Mesenchymal stem cell (in vitro differentiated cells and primary cell): ENCODE measurements at regions not wholly inside any gene's neighbourhood (a gene's known extent, or its start where the extent isn't known, plus 50 kb on each side); places are given as distances from the start of the nearest gene placed in this dataset.

Experiments used
- DNase-seq: peaks from one replicate; pipeline ENCODE4 v3.0.0-alpha.2; 2013
- H2AFZ ChIP-seq: one replicate; pipeline ENCODE4 v1.6.1; 2013; ENCODE audit warnings: low read depth, mild to moderate bottlenecking, control low read depth, inconsistent platforms, low read length, moderate library complexity
- H2AK5ac ChIP-seq: 2 replicates; pipeline ENCODE4 v1.6.1; 2013; ENCODE audit warnings: low read length, moderate library complexity, mild to moderate bottlenecking, inconsistent platforms; ENCODE audit not compliant: severe bottlenecking
- H2BK120ac ChIP-seq: one replicate; pipeline ENCODE4 v1.6.1; 2013; ENCODE audit warnings: low read depth, mild to moderate bottlenecking, inconsistent platforms, low read length, moderate library complexity
- H2BK12ac ChIP-seq, 2 experiments: one replicate each; pipeline ENCODE4 v1.6.1; 2013; ENCODE audit warnings: inconsistent platforms in 2 of 2, low read length in 2 of 2, mild to moderate bottlenecking in 2 of 2, moderate library complexity in 2 of 2, control low read depth in 1 of 2
- H2BK15ac ChIP-seq: one replicate; pipeline ENCODE4 v1.6.1; 2013; ENCODE audit warnings: mild to moderate bottlenecking, low read depth, inconsistent platforms; ENCODE audit not compliant: poor library complexity, severe bottlenecking
- H2BK5ac ChIP-seq: 2 replicates; pipeline ENCODE4 v1.6.1; 2013; ENCODE audit warnings: low read depth, mild to moderate bottlenecking, low read length, control low read depth, inconsistent platforms; ENCODE audit not compliant: poor library complexity, severe bottlenecking
- H3K14ac ChIP-seq, 2 experiments: one replicate each; pipeline ENCODE4 v1.6.1; 2013; ENCODE audit warnings: inconsistent platforms in 2 of 2, low read length in 2 of 2, control low read depth in 1 of 2, mild to moderate bottlenecking in 1 of 2, moderate library complexity in 1 of 2
- H3K18ac ChIP-seq, 2 experiments: one replicate each; pipeline ENCODE4 v1.6.1; 2013; ENCODE audit warnings: inconsistent platforms in 2 of 2, low read length in 2 of 2, control low read depth in 1 of 2, low read depth in 1 of 2, mild to moderate bottlenecking in 1 of 2
- H3K23ac ChIP-seq, 2 experiments: one replicate each; pipeline ENCODE4 v1.6.1; 2013; ENCODE audit warnings: inconsistent platforms in 2 of 2, low read length in 2 of 2, mild to moderate bottlenecking in 2 of 2, moderate library complexity in 2 of 2, control low read depth in 1 of 2
- H3K27ac ChIP-seq: 2 replicates; pipeline ENCODE4 v1.5.1; 2013; ENCODE audit warnings: mild to moderate bottlenecking, moderate library complexity, low read length, control low read depth, inconsistent platforms; ENCODE audit not compliant: poor library complexity, severe bottlenecking
- H3K27me3 ChIP-seq, 2 experiments: 2 replicates each; pipeline versions ENCODE4 v1.6.1 to v1.7.0; 2013; ENCODE audit warnings: low read length in 2 of 2, mild to moderate bottlenecking in 2 of 2, moderate library complexity in 2 of 2, control low read depth in 1 of 2, inconsistent platforms in 1 of 2; ENCODE audit not compliant: control insufficient read depth in 1 of 2, insufficient read depth in 1 of 2
- H3K36me3 ChIP-seq, 2 experiments: 2 replicates each; pipeline versions ENCODE4 v1.6.1 to v1.7.0; 2013; ENCODE audit warnings: low read length in 2 of 2, control low read depth in 1 of 2, inconsistent platforms in 1 of 2, low read depth in 1 of 2, mild to moderate bottlenecking in 1 of 2; ENCODE audit not compliant: insufficient read depth in 2 of 2, control insufficient read depth in 1 of 2
- H3K4ac ChIP-seq, 2 experiments: one replicate each; pipeline ENCODE4 v1.6.1; 2013; ENCODE audit warnings: inconsistent platforms in 2 of 2, low read length in 2 of 2, mild to moderate bottlenecking in 2 of 2, moderate library complexity in 2 of 2, control low read depth in 1 of 2, low read depth in 1 of 2
- H3K4me1 ChIP-seq: 2 replicates; pipeline ENCODE4 v1.6.1; 2013; ENCODE audit warnings: low read depth, low read length, control low read depth; ENCODE audit not compliant: control insufficient read depth, insufficient read depth
- H3K4me2 ChIP-seq: 2 replicates; pipeline ENCODE4 v1.6.1; 2013; ENCODE audit warnings: low read length, mild to moderate bottlenecking, inconsistent platforms; ENCODE audit not compliant: poor library complexity, severe bottlenecking
- H3K4me3 ChIP-seq, 2 experiments: 2 replicates each; pipeline versions ENCODE4 v1.5.1 to v1.7.0; 2013; ENCODE audit warnings: low read length in 2 of 2, mild to moderate bottlenecking in 2 of 2, control low read depth in 1 of 2, low read depth in 1 of 2; ENCODE audit not compliant: insufficient read depth in 1 of 2
- H3K79me1 ChIP-seq: replicated peaks from 2 replicates; pipeline ENCODE4 v1.6.1; 2013; ENCODE audit warnings: mild to moderate bottlenecking, control low read depth, low read length, inconsistent platforms; ENCODE audit not compliant: poor library complexity, severe bottlenecking
- H3K9ac ChIP-seq: 2 replicates; pipeline ENCODE4 v1.7.0; 2013; ENCODE audit warnings: mild to moderate bottlenecking, low read length, moderate library complexity
- H3K9me3 ChIP-seq: 2 replicates; pipeline ENCODE4 v1.7.0; 2013; ENCODE audit warnings: mild to moderate bottlenecking, low read length; ENCODE audit not compliant: control insufficient read depth
- H4K8ac ChIP-seq: one replicate; pipeline ENCODE4 v1.6.1; 2013; ENCODE audit warnings: inconsistent platforms, mild to moderate bottlenecking, low read length, moderate library complexity
- H4K91ac ChIP-seq: one replicate; pipeline ENCODE4 v1.6.1; 2013; ENCODE audit warnings: mild to moderate bottlenecking, low read length, inconsistent platforms
- WGBS: methylation state at CpG from one replicate; pipeline ENCODE4 v1.1.7; 2013; ENCODE audit warnings: mixed read lengths; 5-methylcytosine and 5-hydroxymethylcytosine counted together

DNA sequence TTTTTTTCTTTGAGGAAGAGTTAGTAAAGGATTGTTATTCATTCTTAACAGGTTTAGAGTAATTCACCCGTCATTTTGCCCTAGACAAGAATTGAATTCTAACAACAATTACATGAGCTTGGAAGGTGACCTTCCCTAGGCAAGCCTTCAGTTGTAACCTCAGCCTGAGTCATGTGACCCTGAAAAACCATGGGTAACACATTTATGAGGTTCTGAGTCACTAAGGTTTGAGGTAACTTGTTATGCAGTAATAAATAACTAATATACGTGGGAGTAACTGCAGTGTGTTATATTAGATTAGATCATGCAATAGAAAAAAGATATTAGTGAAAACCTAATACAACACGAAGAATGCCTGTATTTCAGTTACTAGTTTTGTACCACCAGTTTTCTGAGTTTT, 237.6 kb upstream of the NDN start:
- Histone ChIP-seq H3K14ac (no peak overlapping the region), H3K23ac (no peak overlapping the region), H3K36me3 (no peaks in the 10 kb centered on the region), H3K4me1 (no peaks in the 10 kb centered on the region), H4K91ac (no peak overlapping the region), H2BK5ac (no peak overlapping the region), H3K27me3 (no peaks in the 10 kb centered on the region), H3K4ac (no peak overlapping the region), H2BK15ac (no peak overlapping the region), H2AK5ac (no peak overlapping the region), H3K9me3 (no peaks in the 10 kb centered on the region), H3K4me2 (no peak overlapping the region), H2AFZ (no peak overlapping the region), H2BK120ac (no peak overlapping the region), H3K18ac (no peak overlapping the region), H3K9ac (no peak overlapping the region), H3K27ac (no peak overlapping the region), H2BK12ac (no peak overlapping the region), H3K4me3 (no peak overlapping the region), H3K79me1 (no peaks in the 10 kb centered on the region), H4K8ac (no peak overlapping the region)
- 67% methylated on average over 1 of the region's 3 CpGs for WGBS
- no peak for DNase-seq

DNA sequence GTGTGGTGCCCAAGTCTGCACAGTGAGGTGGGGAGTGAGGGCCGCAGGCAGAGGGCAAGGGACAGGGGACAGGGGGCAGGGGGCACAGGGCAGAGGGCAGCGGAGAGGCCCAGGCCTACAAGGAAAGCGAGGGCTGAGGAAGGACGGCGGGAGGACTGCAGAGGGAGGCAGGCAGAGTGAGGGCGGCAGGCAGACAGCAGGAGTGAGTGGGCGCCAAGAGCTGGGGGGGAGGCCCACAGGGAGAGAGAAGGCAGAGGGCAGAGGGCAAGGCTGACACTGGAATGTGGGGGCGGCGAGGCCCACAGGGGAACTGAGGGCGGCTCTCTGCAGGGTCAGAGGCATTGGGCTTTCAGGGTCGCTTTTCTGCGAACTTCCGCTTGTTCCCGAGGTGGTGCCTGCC, 267.8 kb upstream of the NDN start:
- H3K23ac ChIP-seq = no peak overlapping the region
- peaks cover 2% of the 10 kb centered on the region for H3K4me1 ChIP-seq
- no peak overlapping the region for H3K4me2 ChIP-seq
- H3K4ac ChIP-seq = no peak overlapping the region
- H3K27ac ChIP-seq = no peak overlapping the region
- no peaks in the 10 kb centered on the region for H3K36me3 ChIP-seq
- H3K27me3 ChIP-seq = no peaks in the 10 kb centered on the region
- no peak overlapping the region for H2AK5ac ChIP-seq
- no peak overlapping the region for H3K4me3 ChIP-seq
- H2BK15ac ChIP-seq = no peak overlapping the region
- no peak for DNase-seq
- no peak overlapping the region for H3K18ac ChIP-seq
- H4K8ac ChIP-seq = no peak overlapping the region
- WGBS = 72% methylated on average over 14 of the region's 14 CpGs
- H3K14ac ChIP-seq = no peak overlapping the region
- H3K9me3 ChIP-seq = peaks cover 1% of the 10 kb centered on the region
- H3K9ac ChIP-seq = no peak overlapping the region
- H2BK12ac ChIP-seq = no peak overlapping the region
- no peak overlapping the region for H2BK120ac ChIP-seq
- H2BK5ac ChIP-seq = no peak overlapping the region
- no peaks in the 10 kb centered on the region for H3K79me1 ChIP-seq
- H2AFZ ChIP-seq = no peak overlapping the region
- no peak overlapping the region for H4K91ac ChIP-seq

- Histone ChIP-seq H3K4me2 (no peak overlapping the region), H4K91ac (no peak overlapping the region), H2AFZ (no peak overlapping the region), H2AK5ac (no peak overlapping the region), H3K9ac (no peak overlapping the region), H3K4me1 (no peaks in the 10 kb centered on the region), H3K79me1 (no peaks in the 10 kb centered on the region), H3K14ac (no peak overlapping the region), H4K8ac (no peak overlapping the region), H3K18ac (no peak overlapping the region), H2BK120ac (no peak overlapping the region), H2BK15ac (no peak overlapping the region), H2BK12ac (no peak overlapping the region), H3K9me3 (no peaks in the 10 kb centered on the region), H3K36me3 (no peaks in the 10 kb centered on the region), H3K23ac (no peak overlapping the region), H3K27ac (no peak overlapping the region), H3K27me3 (no peaks in the 10 kb centered on the region), H2BK5ac (no peak overlapping the region), H3K4me3 (no peak overlapping the region), H3K4ac (no peak overlapping the region)
- 43% methylated on average over 3 of the region's 5 CpGs for WGBS
- DNase-seq = no peak
Observed at GRCh38 chr15:23983500-23984259, 296.6 kb upstream of the NDN start.

DNA sequence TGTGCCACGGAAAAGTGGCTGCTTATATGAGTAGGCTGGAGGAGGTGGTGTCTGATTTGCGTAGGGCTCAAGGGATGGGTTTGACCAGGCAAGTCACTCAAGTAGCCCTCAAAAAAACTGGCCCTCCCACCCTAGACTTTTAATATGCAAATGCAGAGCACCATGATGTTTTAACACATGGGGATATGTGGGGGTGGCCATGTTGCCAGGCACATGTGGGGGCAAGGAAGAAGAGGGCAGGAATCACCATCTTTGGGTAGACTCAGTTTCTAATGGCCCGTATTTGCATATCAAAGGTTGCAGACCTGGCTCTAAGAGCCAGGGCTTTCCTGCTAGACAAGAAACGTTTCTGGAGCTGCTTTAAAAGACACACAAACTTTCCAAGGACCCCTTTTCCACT, 307.2 kb upstream of the NDN start:
- WGBS = 57% methylated on average over 4 of the region's 4 CpGs

More for the DNA sequence above, 307.2 kb upstream of the NDN start:
- Histone ChIP-seq H3K9ac (no peak overlapping the region), H3K27me3 (no peaks in the 10 kb centered on the region), H3K79me1 (no peaks in the 10 kb centered on the region), H3K4me2 (no peak overlapping the region), H3K36me3 (no peaks in the 10 kb centered on the region), H2BK15ac (no peak overlapping the region), H2BK12ac (no peak overlapping the region), H3K4me3 (no peak overlapping the region), H3K18ac (no peak overlapping the region), H2BK5ac (no peak overlapping the region), H3K9me3 (peaks cover 30% of the 10 kb centered on the region), H2BK120ac (no peak overlapping the region), H4K91ac (no peak overlapping the region), H3K27ac (no peak overlapping the region), H3K4me1 (no peaks in the 10 kb centered on the region), H2AFZ (no peak overlapping the region), H3K23ac (no peak overlapping the region), H3K4ac (no peak overlapping the region), H2AK5ac (no peak overlapping the region), H4K8ac (no peak overlapping the region), H3K14ac (no peak overlapping the region)
- DNase-seq = no peak
